ENCODE measurements at regions not wholly inside any gene's neighbourhood (a gene's known extent, or its start where the extent isn't known, plus 50 kb on each side); places are given as distances from the start of the nearest gene placed in this dataset.

GRCh38 chr2:64262071-64262470 is 117.9 kb upstream of the PELI1 start:
- Histone ChIP-seq H3K9ac (ENCODE audit: low read depth in 1 of 2, low read length in 2 of 2) (peak overlapping the region in 1 of 2 donors; percentile 0), H3K4me1 (ENCODE audit: control insufficient read depth in 1 of 2, insufficient read depth in 2 of 2, low read length in 2 of 2) (peaks cover 17 to 43% of the 10 kb centered on the region in 2 donors), H3K4me3 (ENCODE audit: low read depth in 1 of 2, low read length in 2 of 2) (no peak overlapping the region), H3K27me3 (ENCODE audit: control insufficient read depth in 1 of 2, insufficient read depth in 2 of 2, low read length in 2 of 2) (no peaks in the 10 kb centered on the region), H3K36me3 (ENCODE audit: control insufficient read depth in 1 of 2, insufficient read depth in 2 of 2, low read length in 2 of 2) (no peaks in the 10 kb centered on the region), H3K9me3 (ENCODE audit: control insufficient read depth in 1 of 2, low read length in 2 of 2) (no peaks in the 10 kb centered on the region), H3K27ac (ENCODE audit: low read depth, low read length) (peak overlapping the region; percentile 51)

GRCh38 chr2:64262816-64263215 is 118.6 kb upstream of the PELI1 start:
- Histone ChIP-seq H3K9ac (ENCODE audit: low read depth in 1 of 2, low read length in 2 of 2) (no peak overlapping the region), H3K27me3 (ENCODE audit: control insufficient read depth in 1 of 2, insufficient read depth in 2 of 2, low read length in 2 of 2) (no peaks in the 10 kb centered on the region), H3K9me3 (ENCODE audit: control insufficient read depth in 1 of 2, low read length in 2 of 2) (no peaks in the 10 kb centered on the region), H3K36me3 (ENCODE audit: control insufficient read depth in 1 of 2, insufficient read depth in 2 of 2, low read length in 2 of 2) (no peaks in the 10 kb centered on the region), H3K4me3 (ENCODE audit: low read depth in 1 of 2, low read length in 2 of 2) (no peak overlapping the region), H3K4me1 (ENCODE audit: control insufficient read depth in 1 of 2, insufficient read depth in 2 of 2, low read length in 2 of 2) (peaks cover 17 to 43% of the 10 kb centered on the region in 2 donors), H3K27ac (ENCODE audit: low read depth, low read length) (no peak overlapping the region)

GRCh38 chr2:64263315-64263714 is 119.1 kb upstream of the PELI1 start:
- Histone ChIP-seq H3K4me3 (ENCODE audit: low read depth in 1 of 2, low read length in 2 of 2) (no peak overlapping the region), H3K36me3 (ENCODE audit: control insufficient read depth in 1 of 2, insufficient read depth in 2 of 2, low read length in 2 of 2) (no peaks in the 10 kb centered on the region), H3K9me3 (ENCODE audit: control insufficient read depth in 1 of 2, low read length in 2 of 2) (no peaks in the 10 kb centered on the region), H3K27ac (ENCODE audit: low read depth, low read length) (no peak overlapping the region), H3K9ac (ENCODE audit: low read depth in 1 of 2, low read length in 2 of 2) (no peak overlapping the region), H3K27me3 (ENCODE audit: control insufficient read depth in 1 of 2, insufficient read depth in 2 of 2, low read length in 2 of 2) (no peaks in the 10 kb centered on the region), H3K4me1 (ENCODE audit: control insufficient read depth in 1 of 2, insufficient read depth in 2 of 2, low read length in 2 of 2) (peaks cover 17 to 43% of the 10 kb centered on the region in 2 donors)

DNA sequence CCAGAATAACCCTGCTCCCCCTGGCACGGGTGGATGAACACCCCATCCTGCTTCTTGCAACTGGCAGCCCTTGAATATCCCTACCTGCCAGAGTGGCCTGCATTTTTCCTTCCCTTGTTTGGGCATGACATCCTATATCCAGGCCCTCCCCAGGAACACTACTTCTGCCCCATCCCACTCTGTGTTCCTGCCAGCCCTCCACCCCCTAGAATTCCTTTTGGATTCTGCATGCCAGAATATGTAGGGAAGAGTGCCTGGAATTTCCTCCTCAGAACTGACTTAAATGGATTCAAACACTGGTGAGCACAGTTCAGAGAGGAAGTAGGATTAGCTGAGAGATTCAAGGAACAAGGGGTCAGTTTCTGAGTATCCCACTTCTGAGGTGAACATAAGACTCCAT is 123.5 kb upstream of the PELI1 start:
- Histone ChIP-seq H3K4me1 (ENCODE audit: control insufficient read depth in 1 of 2, insufficient read depth in 2 of 2, low read length in 2 of 2) (peaks cover 10 to 12% of the 10 kb centered on the region in 2 donors), H3K27ac (ENCODE audit: low read depth, low read length) (no peak overlapping the region), H3K27me3 (ENCODE audit: control insufficient read depth in 1 of 2, insufficient read depth in 2 of 2, low read length in 2 of 2) (no peaks in the 10 kb centered on the region), H3K9me3 (ENCODE audit: control insufficient read depth in 1 of 2, low read length in 2 of 2) (peaks cover 0 to 4% of the 10 kb centered on the region in 2 donors), H3K9ac (ENCODE audit: low read depth in 1 of 2, low read length in 2 of 2) (no peak overlapping the region), H3K36me3 (ENCODE audit: control insufficient read depth in 1 of 2, insufficient read depth in 2 of 2, low read length in 2 of 2) (no peaks in the 10 kb centered on the region), H3K4me3 (ENCODE audit: low read depth in 1 of 2, low read length in 2 of 2) (no peak overlapping the region)

GRCh38 chr2:64268330-64269048 is 124.3 kb upstream of the PELI1 start:
- peaks cover 12 to 16% of the 10 kb centered on the region in 2 donors for H3K4me1 ChIP-seq (ENCODE audit: control insufficient read depth in 1 of 2, insufficient read depth in 2 of 2, low read length in 2 of 2)
- H3K4me3 ChIP-seq (ENCODE audit: low read depth in 1 of 2, low read length in 2 of 2): no peak overlapping the region
- H3K27ac ChIP-seq (ENCODE audit: low read depth, low read length): no peak overlapping the region
- no peak overlapping the region for H3K9ac ChIP-seq (ENCODE audit: low read depth in 1 of 2, low read length in 2 of 2)
- peaks cover 0 to 4% of the 10 kb centered on the region in 2 donors for H3K9me3 ChIP-seq (ENCODE audit: control insufficient read depth in 1 of 2, low read length in 2 of 2)
- no peaks in the 10 kb centered on the region for H3K27me3 ChIP-seq (ENCODE audit: control insufficient read depth in 1 of 2, insufficient read depth in 2 of 2, low read length in 2 of 2)
- H3K36me3 ChIP-seq (ENCODE audit: control insufficient read depth in 1 of 2, insufficient read depth in 2 of 2, low read length in 2 of 2): no peaks in the 10 kb centered on the region

DNA sequence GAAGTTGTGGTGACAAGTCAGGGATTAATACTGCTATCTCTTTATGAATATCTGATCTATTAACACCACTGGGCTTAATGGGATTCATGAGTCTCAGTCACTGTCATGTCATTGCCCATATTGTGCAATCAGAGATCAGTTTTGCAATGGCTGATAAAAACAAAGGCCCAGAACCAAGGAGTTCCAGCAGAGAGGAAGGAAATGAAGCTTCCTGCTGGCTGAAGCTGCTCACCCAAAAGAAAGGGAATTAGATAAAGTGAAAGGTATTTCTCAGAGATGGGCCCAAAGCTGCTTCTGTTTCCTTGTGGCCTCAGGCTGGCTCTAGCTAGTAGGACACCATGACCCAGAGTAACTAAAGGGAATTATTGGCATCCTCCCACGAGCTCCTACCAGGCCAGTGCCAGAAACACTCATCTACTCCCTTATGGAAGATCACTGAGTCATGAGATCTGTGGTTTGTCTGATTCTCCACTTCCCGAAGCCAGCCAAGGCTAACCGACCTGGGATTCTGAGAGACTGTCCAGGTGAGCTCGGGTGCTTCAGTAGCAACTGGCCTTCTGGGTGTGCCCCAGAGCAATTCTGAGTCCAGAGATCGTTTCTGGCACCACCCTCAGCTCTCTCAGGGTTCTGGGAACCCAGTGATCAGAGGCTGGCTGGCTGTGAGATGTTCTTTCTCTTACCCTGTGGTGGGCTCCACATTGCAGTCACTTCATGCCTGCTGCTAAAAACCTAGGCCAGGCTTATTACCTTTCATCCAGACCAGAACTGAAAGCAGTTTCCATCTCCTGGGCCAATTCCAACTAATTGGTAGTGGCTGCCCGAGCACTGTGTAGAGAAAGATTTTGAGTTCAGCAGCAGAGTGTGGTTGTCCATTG is 129.5 kb upstream of the PELI1 start:
- peak overlapping the region; percentile 7 to 32 for H3K4me3 ChIP-seq (ENCODE audit: low read depth in 1 of 2, low read length in 2 of 2)
- H3K4me1 ChIP-seq (ENCODE audit: control insufficient read depth in 1 of 2, insufficient read depth in 2 of 2, low read length in 2 of 2): peaks cover 29 to 30% of the 10 kb centered on the region in 2 donors
- H3K9me3 ChIP-seq (ENCODE audit: control insufficient read depth in 1 of 2, low read length in 2 of 2): peaks cover 0 to 4% of the 10 kb centered on the region in 2 donors
- peak overlapping the region; percentile 63 for H3K27ac ChIP-seq (ENCODE audit: low read depth, low read length)
- no peaks in the 10 kb centered on the region for H3K36me3 ChIP-seq (ENCODE audit: control insufficient read depth in 1 of 2, insufficient read depth in 2 of 2, low read length in 2 of 2)
- peak overlapping the region; percentile 21 to 37 for H3K9ac ChIP-seq (ENCODE audit: low read depth in 1 of 2, low read length in 2 of 2)
- H3K27me3 ChIP-seq (ENCODE audit: control insufficient read depth in 1 of 2, insufficient read depth in 2 of 2, low read length in 2 of 2): no peaks in the 10 kb centered on the region

- Histone ChIP-seq H3K9ac (ENCODE audit: low read depth in 1 of 2, low read length in 2 of 2) (peak overlapping the region; percentile 21 to 37), H3K4me1 (ENCODE audit: control insufficient read depth in 1 of 2, insufficient read depth in 2 of 2, low read length in 2 of 2) (peaks cover 29 to 30% of the 10 kb centered on the region in 2 donors), H3K9me3 (ENCODE audit: control insufficient read depth in 1 of 2, low read length in 2 of 2) (peaks cover 0 to 4% of the 10 kb centered on the region in 2 donors), H3K27me3 (ENCODE audit: control insufficient read depth in 1 of 2, insufficient read depth in 2 of 2, low read length in 2 of 2) (no peaks in the 10 kb centered on the region), H3K36me3 (ENCODE audit: control insufficient read depth in 1 of 2, insufficient read depth in 2 of 2, low read length in 2 of 2) (no peaks in the 10 kb centered on the region), H3K27ac (ENCODE audit: low read depth, low read length) (peak overlapping the region; percentile 63), H3K4me3 (ENCODE audit: low read depth in 1 of 2, low read length in 2 of 2) (peak overlapping the region; percentile 7 to 32)
Observed at GRCh38 chr2:64274399-64275173, 130.4 kb upstream of the PELI1 start.

- Histone ChIP-seq H3K9ac (ENCODE audit: low read depth in 1 of 2, low read length in 2 of 2) (no peak overlapping the region), H3K36me3 (ENCODE audit: control insufficient read depth in 1 of 2, insufficient read depth in 2 of 2, low read length in 2 of 2) (no peaks in the 10 kb centered on the region), H3K4me3 (ENCODE audit: low read depth in 1 of 2, low read length in 2 of 2) (no peak overlapping the region)
Observed at GRCh38 chr2:64275174-64275466, 130.9 kb upstream of the PELI1 start.

DNA sequence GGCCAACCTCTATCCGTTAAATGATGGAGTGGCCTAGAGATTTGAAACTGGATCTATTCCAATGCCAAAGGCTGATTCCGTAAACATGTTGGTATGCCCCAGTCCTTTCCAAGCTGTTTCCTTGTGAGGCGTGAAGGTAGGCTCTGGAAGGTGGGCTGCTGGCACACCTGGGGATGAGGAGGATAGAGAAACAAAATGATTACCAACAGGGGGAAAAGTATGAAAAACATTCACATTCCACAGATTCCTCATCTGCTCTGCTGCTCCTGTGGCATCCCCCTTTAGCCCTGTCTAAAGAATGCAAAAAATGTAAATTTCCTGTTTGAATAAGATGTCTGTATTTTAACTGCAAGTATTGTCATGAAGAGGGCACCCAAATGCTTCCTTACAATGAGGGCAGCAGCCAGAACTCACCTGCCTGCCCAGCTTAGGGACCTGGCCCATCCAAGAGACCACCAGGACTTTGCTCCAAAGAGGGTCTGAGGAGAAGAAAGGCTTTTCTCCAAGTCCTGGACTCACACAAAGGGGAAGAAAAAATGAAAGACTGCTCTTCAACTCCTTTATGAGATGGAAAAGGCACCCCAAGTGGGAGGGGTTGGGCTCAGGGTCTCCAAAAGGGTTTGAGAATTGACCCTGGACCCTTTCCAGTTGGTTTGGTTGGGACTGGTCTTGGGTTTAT is 132.3 kb upstream of the PELI1 start:
- no peaks in the 10 kb centered on the region for H3K27me3 ChIP-seq (ENCODE audit: control insufficient read depth in 1 of 2, insufficient read depth in 2 of 2, low read length in 2 of 2)
- peaks cover 23 to 30% of the 10 kb centered on the region in 2 donors for H3K4me1 ChIP-seq (ENCODE audit: control insufficient read depth in 1 of 2, insufficient read depth in 2 of 2, low read length in 2 of 2)
- no peaks in the 10 kb centered on the region for H3K9me3 ChIP-seq (ENCODE audit: control insufficient read depth in 1 of 2, low read length in 2 of 2)
- no peak overlapping the region for H3K9ac ChIP-seq (ENCODE audit: low read depth in 1 of 2, low read length in 2 of 2)
- H3K4me3 ChIP-seq (ENCODE audit: low read depth in 1 of 2, low read length in 2 of 2): no peak overlapping the region
- no peaks in the 10 kb centered on the region for H3K36me3 ChIP-seq (ENCODE audit: control insufficient read depth in 1 of 2, insufficient read depth in 2 of 2, low read length in 2 of 2)
- no peak overlapping the region for H3K27ac ChIP-seq (ENCODE audit: low read depth, low read length)

More at GRCh38 chr2:64275174-64275466, 130.9 kb upstream of the PELI1 start:
- H3K4me1 ChIP-seq (ENCODE audit: control insufficient read depth in 1 of 2, insufficient read depth in 2 of 2, low read length in 2 of 2): peaks cover 27 to 30% of the 10 kb centered on the region in 2 donors
- H3K27me3 ChIP-seq (ENCODE audit: control insufficient read depth in 1 of 2, insufficient read depth in 2 of 2, low read length in 2 of 2): no peaks in the 10 kb centered on the region
- H3K9me3 ChIP-seq (ENCODE audit: control insufficient read depth in 1 of 2, low read length in 2 of 2): peaks cover 0 to 4% of the 10 kb centered on the region in 2 donors
- no peak overlapping the region for H3K27ac ChIP-seq (ENCODE audit: low read depth, low read length)
